ENCODE measurements at regions not wholly inside any gene's neighbourhood (a gene's known extent, or its start where the extent isn't known, plus 50 kb on each side); places are given as distances from the start of the nearest gene placed in this dataset.

DNA sequence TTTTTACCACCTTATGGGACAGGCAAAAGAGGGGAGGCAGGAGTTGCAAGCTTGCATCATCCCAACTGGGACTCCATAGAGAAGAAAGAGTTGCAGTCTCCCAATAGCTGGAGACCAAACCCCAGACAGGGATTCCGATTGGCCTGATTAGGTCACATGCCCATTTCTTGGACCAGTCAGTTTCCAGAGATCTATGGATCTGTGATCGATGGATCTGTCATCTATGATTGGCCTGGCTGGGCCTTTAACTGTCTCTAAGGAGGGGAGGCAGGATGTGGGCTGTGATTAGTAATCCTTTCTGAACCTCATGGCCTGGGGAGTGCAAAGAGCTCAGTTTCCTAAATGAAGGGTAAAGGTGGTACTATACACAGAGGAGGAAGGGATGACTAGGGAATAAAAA is 252.1 kb downstream of the MATN1 start:
- H3K27ac ChIP-seq (ENCODE audit: control insufficient read depth, insufficient read depth, low read length), result no peak overlapping the region
- H3K36me3 ChIP-seq (ENCODE audit: control insufficient read depth in 2 of 2, extremely low read depth in 1 of 2, insufficient read depth in 2 of 2, low read length in 2 of 2), result no peaks in the 10 kb centered on the region
- H3K4me3 ChIP-seq (ENCODE audit: control insufficient read depth in 2 of 3, extremely low read depth in 1 of 3, insufficient read depth in 2 of 3, low read depth in 1 of 3, low read length in 3 of 3), result no peak overlapping the region
- dilution Hi-C loops (cut with MboI; ENCODE audit: extremely low pct_ligation_motif_present, low sequenced_read_pairs), result no loop called here
- DNase-seq (ENCODE audit: low read depth, low spot score) (no peak), FAIRE-seq (no peak)
- no peaks in the 10 kb centered on the region for H3K79me2 ChIP-seq (ENCODE audit: control insufficient read depth, insufficient read depth, low read length)
- no peaks in the 10 kb centered on the region for H3K9me3 ChIP-seq (ENCODE audit: control insufficient read depth, low read depth, low read length)
- no peak overlapping the region for H3K4me2 ChIP-seq (ENCODE audit: control insufficient read depth, extremely low read depth, insufficient read depth, low read depth, low read length)
- H3K9me1 ChIP-seq (ENCODE audit: control insufficient read depth, extremely low read depth, insufficient read depth, low read length), result no peaks in the 10 kb centered on the region
- H2AFZ ChIP-seq (ENCODE audit: control insufficient read depth, low read length), result no peak overlapping the region
- H3K27me3 ChIP-seq (ENCODE audit: control insufficient read depth, extremely low read depth, insufficient read depth, low read length), result no peaks in the 10 kb centered on the region
- no peak overlapping the region for H3K9ac ChIP-seq (ENCODE audit: control insufficient read depth, extremely low read depth, insufficient read depth, low read length)
- H4K20me1 ChIP-seq (ENCODE audit: control insufficient read depth, extremely low read depth, insufficient read depth, low read length), result no peaks in the 10 kb centered on the region
- H3K4me1 ChIP-seq (ENCODE audit: control insufficient read depth, extremely low read depth, insufficient read depth, low read length), result peaks cover 9% of the 10 kb centered on the region
- no peak for TF ChIP-seq EZH2 (IDR thresholded peaks at IDR 0.05; ENCODE audit: low read length)
- TF ChIP-seq, protein P1, sequence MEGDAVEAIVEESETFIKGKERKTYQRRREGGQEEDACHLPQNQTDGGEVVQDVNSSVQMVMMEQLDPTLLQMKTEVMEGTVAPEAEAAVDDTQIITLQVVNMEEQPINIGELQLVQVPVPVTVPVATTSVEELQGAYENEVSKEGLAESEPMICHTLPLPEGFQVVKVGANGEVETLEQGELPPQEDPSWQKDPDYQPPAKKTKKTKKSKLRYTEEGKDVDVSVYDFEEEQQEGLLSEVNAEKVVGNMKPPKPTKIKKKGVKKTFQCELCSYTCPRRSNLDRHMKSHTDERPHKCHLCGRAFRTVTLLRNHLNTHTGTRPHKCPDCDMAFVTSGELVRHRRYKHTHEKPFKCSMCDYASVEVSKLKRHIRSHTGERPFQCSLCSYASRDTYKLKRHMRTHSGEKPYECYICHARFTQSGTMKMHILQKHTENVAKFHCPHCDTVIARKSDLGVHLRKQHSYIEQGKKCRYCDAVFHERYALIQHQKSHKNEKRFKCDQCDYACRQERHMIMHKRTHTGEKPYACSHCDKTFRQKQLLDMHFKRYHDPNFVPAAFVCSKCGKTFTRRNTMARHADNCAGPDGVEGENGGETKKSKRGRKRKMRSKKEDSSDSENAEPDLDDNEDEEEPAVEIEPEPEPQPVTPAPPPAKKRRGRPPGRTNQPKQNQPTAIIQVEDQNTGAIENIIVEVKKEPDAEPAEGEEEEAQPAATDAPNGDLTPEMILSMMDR (optimal IDR thresholded peaks at IDR 0.05 in 1 of 3, IDR thresholded peaks at IDR 0.05 in 1 of 3, conservative IDR thresholded peaks at IDR 0.05 in 1 of 3; ENCODE audit: extremely low read depth in 1 of 3, insufficient read depth in 2 of 3, low read length in 3 of 3), result no peak

DNA sequence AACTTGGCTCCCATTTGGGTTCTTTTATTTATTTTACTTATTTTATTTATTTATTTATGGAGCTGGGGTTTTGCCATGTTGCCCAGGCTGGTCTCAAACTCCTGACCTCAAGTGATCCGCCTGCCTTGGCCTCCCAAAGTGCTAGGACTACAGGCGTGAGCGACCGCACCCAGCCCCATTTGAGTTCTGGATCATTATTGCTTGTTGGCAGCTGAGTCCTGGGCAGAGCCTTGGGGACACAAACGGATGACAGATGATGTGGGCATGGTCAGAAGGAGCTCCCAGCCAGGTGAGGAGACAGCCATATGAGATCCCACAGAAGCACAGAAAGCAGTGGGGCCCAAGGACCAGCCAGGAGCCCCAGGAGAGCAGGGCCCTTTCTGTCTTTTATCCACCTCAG is 254.0 kb downstream of the MATN1 start:
- Histone ChIP-seq H3K9me1 (ENCODE audit: control insufficient read depth, extremely low read depth, insufficient read depth, low read length) (no peaks in the 10 kb centered on the region), H3K36me3 (ENCODE audit: control insufficient read depth in 2 of 2, extremely low read depth in 1 of 2, insufficient read depth in 2 of 2, low read length in 2 of 2) (no peaks in the 10 kb centered on the region), H3K4me1 (ENCODE audit: control insufficient read depth, extremely low read depth, insufficient read depth, low read length) (peaks cover 9% of the 10 kb centered on the region), H3K4me2 (ENCODE audit: control insufficient read depth, extremely low read depth, insufficient read depth, low read depth, low read length) (no peak overlapping the region), H3K9ac (ENCODE audit: control insufficient read depth, extremely low read depth, insufficient read depth, low read length) (no peak overlapping the region), H3K9me3 (ENCODE audit: control insufficient read depth, low read depth, low read length) (no peaks in the 10 kb centered on the region), H2AFZ (ENCODE audit: control insufficient read depth, low read length) (no peak overlapping the region), H3K4me3 (ENCODE audit: control insufficient read depth in 2 of 3, extremely low read depth in 1 of 3, insufficient read depth in 2 of 3, low read depth in 1 of 3, low read length in 3 of 3) (no peak overlapping the region), H3K79me2 (ENCODE audit: control insufficient read depth, insufficient read depth, low read length) (no peaks in the 10 kb centered on the region), H3K27me3 (ENCODE audit: control insufficient read depth, extremely low read depth, insufficient read depth, low read length) (no peaks in the 10 kb centered on the region), H3K27ac (ENCODE audit: control insufficient read depth, insufficient read depth, low read length) (no peak overlapping the region), H4K20me1 (ENCODE audit: control insufficient read depth, extremely low read depth, insufficient read depth, low read length) (no peaks in the 10 kb centered on the region)
- FAIRE-seq (no peak), DNase-seq (ENCODE audit: low read depth, low spot score) (no peak)
- no peak for TF ChIP-seq EZH2 (IDR thresholded peaks at IDR 0.05; ENCODE audit: low read length)
- dilution Hi-C loops (cut with MboI; ENCODE audit: extremely low pct_ligation_motif_present, low sequenced_read_pairs), result no loop called here

DNA sequence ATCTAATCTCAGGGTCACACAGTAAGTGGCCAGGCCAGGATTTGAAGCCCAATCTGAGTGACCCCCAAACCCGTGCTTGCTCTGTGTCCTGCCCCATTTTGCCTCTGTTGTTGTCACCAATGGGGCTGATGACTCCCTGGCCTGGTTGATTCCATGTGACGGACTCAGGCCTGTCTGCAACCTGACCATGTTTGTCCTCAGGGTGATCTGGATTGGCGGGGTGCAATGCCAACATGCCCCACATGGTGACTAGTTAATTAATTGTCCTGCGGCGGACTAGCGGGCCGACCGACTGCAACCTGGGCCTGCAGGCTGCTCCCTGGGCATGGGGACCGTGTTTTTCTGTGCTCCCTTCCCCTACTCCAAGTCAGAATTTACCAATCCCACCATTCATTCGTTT is 256.3 kb downstream of the MATN1 start:
- Histone ChIP-seq H4K20me1 (ENCODE audit: control insufficient read depth, extremely low read depth, insufficient read depth, low read length) (no peaks in the 10 kb centered on the region), H3K9me1 (ENCODE audit: control insufficient read depth, extremely low read depth, insufficient read depth, low read length) (no peaks in the 10 kb centered on the region), H2AFZ (ENCODE audit: control insufficient read depth, low read length) (no peak overlapping the region), H3K27ac (ENCODE audit: control insufficient read depth, insufficient read depth, low read length) (no peak overlapping the region), H3K36me3 (ENCODE audit: control insufficient read depth in 2 of 2, extremely low read depth in 1 of 2, insufficient read depth in 2 of 2, low read length in 2 of 2) (no peaks in the 10 kb centered on the region), H3K9me3 (ENCODE audit: control insufficient read depth, low read depth, low read length) (no peaks in the 10 kb centered on the region), H3K79me2 (ENCODE audit: control insufficient read depth, insufficient read depth, low read length) (no peaks in the 10 kb centered on the region), H3K4me1 (ENCODE audit: control insufficient read depth, extremely low read depth, insufficient read depth, low read length) (peaks cover 9% of the 10 kb centered on the region), H3K4me3 (ENCODE audit: control insufficient read depth in 2 of 3, extremely low read depth in 1 of 3, insufficient read depth in 2 of 3, low read depth in 1 of 3, low read length in 3 of 3) (no peak overlapping the region), H3K4me2 (ENCODE audit: control insufficient read depth, extremely low read depth, insufficient read depth, low read depth, low read length) (no peak overlapping the region), H3K9ac (ENCODE audit: control insufficient read depth, extremely low read depth, insufficient read depth, low read length) (no peak overlapping the region), H3K27me3 (ENCODE audit: control insufficient read depth, extremely low read depth, insufficient read depth, low read length) (no peaks in the 10 kb centered on the region)
- TF ChIP-seq, protein P1 (optimal IDR thresholded peaks at IDR 0.05 in 1 of 3, IDR thresholded peaks at IDR 0.05 in 1 of 3, conservative IDR thresholded peaks at IDR 0.05 in 1 of 3; ENCODE audit: extremely low read depth in 1 of 3, insufficient read depth in 2 of 3, low read length in 3 of 3), result no peak
- TF ChIP-seq EZH2 (IDR thresholded peaks at IDR 0.05; ENCODE audit: low read length), result no peak
- DNase-seq (ENCODE audit: low read depth, low spot score) (no peak), FAIRE-seq (no peak)
- dilution Hi-C loops (cut with MboI; ENCODE audit: extremely low pct_ligation_motif_present, low sequenced_read_pairs), result no loop called here

All from keratinocyte (primary cell).